CD4-positive, alpha-beta T cell (primary cell): ENCODE measurements at regions not wholly inside any gene's neighbourhood (a gene's known extent, or its start where the extent isn't known, plus 50 kb on each side); places are given as distances from the start of the nearest gene placed in this dataset.

ENCODE experiments used
- ATAC-seq: fragments of 200-7000 bp; cut with Tn5 transposase; one replicate; pipeline ENCODE4 v1.10.0; 2022; ENCODE audit warnings: mild to moderate bottlenecking; ENCODE audit not compliant: poor library complexity
- CTCF ChIA-PET: fragments of 350-600 bp; sonication (Branson Sonifier 250); formaldehyde crosslinking; loops from one replicate; lab custom pipeline; 2021; ENCODE audit warnings: antibody characterized with exemption, inconsistent platforms; lab: Charles Lee
- POLR2A ChIA-PET: fragments of 350-600 bp; sonication (Branson Sonifier 250); formaldehyde crosslinking; loops from one replicate; lab custom pipeline; 2021; ENCODE audit warnings: antibody characterized with exemption, inconsistent platforms; lab: Charles Lee
- DNase-seq, 14 experiments: peaks; one replicate each; pipeline ENCODE4 v3.0.0-alpha.2; 2013 to 2020; ENCODE audit warnings: mixed read lengths in 2 of 14
- H3K27ac ChIP-seq, 2 donors: one replicate each; pipeline versions ENCODE4 v1.5.1 to v1.7.0; 2013; ENCODE audit warnings: low read length in 2 of 2, low read depth in 1 of 2, mild to moderate bottlenecking in 1 of 2
- H3K27me3 ChIP-seq, 2 experiments: 1 replicate in 1 of 2; 2 replicates in 1 of 2; pipeline versions ENCODE4 v1.6.1 to v1.7.0; 2013; ENCODE audit warnings: low read length in 2 of 2, control low read depth in 1 of 2, mild to moderate bottlenecking in 1 of 2, moderate library complexity in 1 of 2; ENCODE audit not compliant: insufficient read depth in 2 of 2, control insufficient read depth in 1 of 2
- H3K36me3 ChIP-seq: one replicate; pipeline ENCODE4 v1.6.1; 2013; ENCODE audit warnings: low read length, control low read depth; ENCODE audit not compliant: insufficient read depth
- H3K4me1 ChIP-seq: one replicate; pipeline ENCODE4 v1.6.1; 2013; ENCODE audit warnings: low read length, control low read depth; ENCODE audit not compliant: insufficient read depth
- H3K4me3 ChIP-seq: one replicate; pipeline ENCODE4 v1.5.1; 2013; ENCODE audit warnings: mild to moderate bottlenecking, low read length, moderate library complexity
- H3K9me3 ChIP-seq, 2 experiments: 1 replicate in 1 of 2; 2 replicates in 1 of 2; pipeline versions ENCODE4 v1.6.1 to v1.7.0; 2013; ENCODE audit warnings: low read length in 2 of 2, mild to moderate bottlenecking in 2 of 2, control low read depth in 1 of 2, moderate library complexity in 1 of 2; ENCODE audit not compliant: control insufficient read depth in 1 of 2, insufficient read depth in 1 of 2
- H3K27ac Mint-ChIP-seq: one replicate; pipeline ENCODE4 v1.8.0; 2020; ENCODE audit warnings: mixed read lengths
- H3K27me3 Mint-ChIP-seq: one replicate; pipeline ENCODE4 v1.8.0; 2021; ENCODE audit warnings: mixed read lengths
- H3K36me3 Mint-ChIP-seq: one replicate; pipeline ENCODE4 v1.8.0; 2021; ENCODE audit warnings: low read depth, mixed read lengths
- H3K4me1 Mint-ChIP-seq: one replicate; pipeline ENCODE4 v1.8.0; 2021; ENCODE audit warnings: low read depth, mixed read lengths
- H3K4me3 Mint-ChIP-seq: one replicate; pipeline ENCODE4 v1.8.0; 2020; ENCODE audit warnings: mild to moderate bottlenecking, mixed read lengths
- H3K9me3 Mint-ChIP-seq: one replicate; pipeline ENCODE4 v1.8.0; 2020; ENCODE audit warnings: mixed read lengths
- intact Hi-C, 2 experiments: fragments of 100-400 bp; cut with DNase I in 1 of 2; cut with micrococcal nuclease in 1 of 2; formaldehyde crosslinking; loops; one replicate each; pipeline versions ENCODE4 v1.15.1 to v1.9.0; 2023 to 2025; cut with DNase I, micrococcal nuclease
- TF ChIP-seq, protein P1 (sequence below): fragments of 200-600 bp; IDR thresholded peaks from one replicate; pipeline ENCODE4 v1.8.0; 2022; ENCODE audit warnings: antibody characterized with exemption, mild to moderate bottlenecking

DNA sequence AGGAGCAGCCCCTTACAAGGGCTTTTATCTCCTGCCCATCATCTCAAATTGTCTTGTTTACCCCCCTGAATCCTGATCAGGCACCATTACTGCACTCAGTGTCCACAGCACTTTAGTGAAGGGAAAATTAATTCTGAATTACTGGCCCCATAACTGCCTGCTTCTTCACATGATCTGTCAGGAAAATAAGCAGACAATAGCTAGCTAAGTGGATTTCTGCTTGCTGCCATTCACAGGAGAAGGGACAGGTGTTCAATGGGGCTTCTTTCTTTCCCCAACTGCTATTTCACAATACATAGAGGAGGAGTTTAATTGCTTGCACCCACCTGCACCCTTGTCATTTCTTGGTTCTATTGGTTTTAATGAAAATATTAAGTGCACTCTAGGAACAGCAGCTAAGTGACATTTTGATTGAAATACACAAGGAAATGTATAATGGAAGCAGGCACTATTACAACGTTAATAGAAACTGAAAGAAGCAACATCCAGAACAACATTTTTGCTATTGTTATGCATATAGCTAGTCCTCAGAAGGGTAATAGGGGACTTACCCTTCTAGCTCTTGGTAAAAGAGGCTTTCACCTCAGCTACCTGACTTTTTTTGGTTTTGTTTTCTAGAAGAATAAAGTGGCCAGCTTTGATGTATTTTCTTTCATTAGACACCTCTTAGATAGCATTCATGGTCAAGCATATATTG, 599.3 kb upstream of the TLE4 start:
- no peaks in the 10 kb centered on the region for H3K27me3 ChIP-seq
- no peaks in the 10 kb centered on the region for H3K9me3 ChIP-seq
- Mint-ChIP-seq H3K4me3 (no peak overlapping the region), H3K27ac (no peak overlapping the region), H3K36me3 (no peaks in the 10 kb centered on the region), H3K4me1 (no peaks in the 10 kb centered on the region), H3K9me3 (peaks cover 2% of the 10 kb centered on the region), H3K27me3 (no peaks in the 10 kb centered on the region)
- POLR2A ChIA-PET = no interaction called here
- CTCF ChIA-PET = no interaction called here
- TF ChIP-seq, protein P1, sequence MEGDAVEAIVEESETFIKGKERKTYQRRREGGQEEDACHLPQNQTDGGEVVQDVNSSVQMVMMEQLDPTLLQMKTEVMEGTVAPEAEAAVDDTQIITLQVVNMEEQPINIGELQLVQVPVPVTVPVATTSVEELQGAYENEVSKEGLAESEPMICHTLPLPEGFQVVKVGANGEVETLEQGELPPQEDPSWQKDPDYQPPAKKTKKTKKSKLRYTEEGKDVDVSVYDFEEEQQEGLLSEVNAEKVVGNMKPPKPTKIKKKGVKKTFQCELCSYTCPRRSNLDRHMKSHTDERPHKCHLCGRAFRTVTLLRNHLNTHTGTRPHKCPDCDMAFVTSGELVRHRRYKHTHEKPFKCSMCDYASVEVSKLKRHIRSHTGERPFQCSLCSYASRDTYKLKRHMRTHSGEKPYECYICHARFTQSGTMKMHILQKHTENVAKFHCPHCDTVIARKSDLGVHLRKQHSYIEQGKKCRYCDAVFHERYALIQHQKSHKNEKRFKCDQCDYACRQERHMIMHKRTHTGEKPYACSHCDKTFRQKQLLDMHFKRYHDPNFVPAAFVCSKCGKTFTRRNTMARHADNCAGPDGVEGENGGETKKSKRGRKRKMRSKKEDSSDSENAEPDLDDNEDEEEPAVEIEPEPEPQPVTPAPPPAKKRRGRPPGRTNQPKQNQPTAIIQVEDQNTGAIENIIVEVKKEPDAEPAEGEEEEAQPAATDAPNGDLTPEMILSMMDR = no peak
- no peak overlapping the region for H3K4me3 ChIP-seq
- no peaks in the 10 kb centered on the region for H3K36me3 ChIP-seq
- DNase-seq (no peak), ATAC-seq (no peak)
- H3K4me1 ChIP-seq = no peaks in the 10 kb centered on the region
- H3K27ac ChIP-seq = no peak overlapping the region
- intact Hi-C loops = no loop called here

DNA sequence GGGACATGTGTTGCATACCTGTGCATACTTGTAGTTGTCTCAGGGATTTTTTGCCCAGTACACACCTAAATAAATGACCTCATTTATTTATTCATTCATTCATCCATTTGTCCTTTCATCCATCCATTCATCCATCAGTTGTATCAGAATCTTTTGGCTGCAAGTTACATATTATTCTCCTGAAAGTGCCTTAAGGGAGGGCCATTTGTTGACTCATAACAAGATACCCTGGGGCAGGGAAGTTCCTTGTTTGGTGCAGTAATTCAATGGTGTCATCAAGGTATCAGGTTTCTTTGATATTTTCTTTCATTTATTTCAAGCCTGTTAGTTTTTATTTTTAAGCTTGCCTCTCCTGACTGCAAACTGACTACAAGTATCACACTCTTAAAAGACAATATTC, 597.9 kb upstream of the TLE4 start:
- ATAC-seq (no peak), DNase-seq (no peak)
- CTCF ChIA-PET = no interaction called here
- no peaks in the 10 kb centered on the region for H3K27me3 Mint-ChIP-seq
- peaks cover 0 to 4% of the 10 kb centered on the region in 2 experiments for H3K9me3 ChIP-seq
- H3K4me3 ChIP-seq = no peak overlapping the region
- no peaks in the 10 kb centered on the region for H3K4me1 ChIP-seq
- intact Hi-C loops = no loop called here
- H3K27me3 ChIP-seq = no peaks in the 10 kb centered on the region
- no peaks in the 10 kb centered on the region for H3K4me1 Mint-ChIP-seq
- H3K4me3 Mint-ChIP-seq = no peak overlapping the region
- TF ChIP-seq, protein P1 = no peak
- H3K27ac ChIP-seq = no peak overlapping the region
- no peaks in the 10 kb centered on the region for H3K36me3 ChIP-seq
- H3K9me3 Mint-ChIP-seq = peaks cover 1% of the 10 kb centered on the region
- no peak overlapping the region for H3K27ac Mint-ChIP-seq
- POLR2A ChIA-PET = no interaction called here
- H3K36me3 Mint-ChIP-seq = no peaks in the 10 kb centered on the region

DNA sequence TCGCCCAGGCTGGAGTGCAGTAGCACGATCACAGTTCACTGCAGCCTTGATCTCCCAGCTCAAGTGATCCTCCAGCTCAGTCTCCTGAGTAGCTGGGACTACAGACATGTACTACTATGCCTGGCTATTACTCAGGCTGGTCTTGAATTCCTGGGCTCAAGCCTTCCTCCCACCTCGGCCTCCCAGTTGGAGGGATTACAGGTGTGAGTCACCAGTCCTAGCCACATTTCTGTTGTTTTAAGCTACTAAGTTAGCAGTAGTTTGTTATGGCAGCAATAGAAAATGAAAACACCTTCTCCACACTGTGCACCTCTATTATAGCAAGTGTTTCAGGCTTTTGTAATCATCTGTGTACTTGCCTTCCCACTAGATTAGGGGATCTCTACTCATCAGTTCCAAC, 588.9 kb upstream of the TLE4 start:
- Histone ChIP-seq H3K27me3 (no peaks in the 10 kb centered on the region), H3K4me3 (no peak overlapping the region), H3K9me3 (peaks cover 0 to under 1% of the 10 kb centered on the region in 2 experiments), H3K4me1 (no peaks in the 10 kb centered on the region), H3K36me3 (no peaks in the 10 kb centered on the region), H3K27ac (no peak overlapping the region)
- CTCF ChIA-PET = interaction anchor here (0.7 kb wide), 1 partner anchor 12 kb away, joined by 3 read pairs; no protein-coding TSS in a partner anchor
- intact Hi-C loops = no loop called here
- Mint-ChIP-seq H3K9me3 (peaks cover 3% of the 10 kb centered on the region), H3K27me3 (no peaks in the 10 kb centered on the region), H3K27ac (no peak overlapping the region), H3K4me3 (no peak overlapping the region), H3K4me1 (no peaks in the 10 kb centered on the region), H3K36me3 (no peaks in the 10 kb centered on the region)
- DNase-seq = no peak
- POLR2A ChIA-PET = no interaction called here
- no peak for ATAC-seq
- TF ChIP-seq, protein P1 = no peak
